IPS DF 19.7 (cell line): ENCODE measurements at regions not wholly inside any gene's neighbourhood (a gene's known extent, or its start where the extent isn't known, plus 50 kb on each side); places are given as distances from the start of the nearest gene placed in this dataset.

Source experiments
- DNase-seq: peaks from one replicate; pipeline ENCODE4 v3.0.0-alpha.2; 2013; ENCODE audit warnings: low read depth, low spot score

GRCh38 chr16:86683441-86684194 is 105.3 kb downstream of the FOXL1 start:
- no peak for DNase-seq

GRCh38 chr16:86685076-86685475 is 106.7 kb downstream of the FOXL1 start:
- no peak for DNase-seq

GRCh38 chr16:86690970-86691369 is 112.6 kb downstream of the FOXL1 start:
- no peak for DNase-seq

GRCh38 chr16:86692426-86692825 is 114.1 kb downstream of the FOXL1 start:
- DNase-seq = no peak

GRCh38 chr16:86693033-86693432 is 114.7 kb downstream of the FOXL1 start:
- DNase-seq = no peak

- no peak for DNase-seq
These were observed 119.4 kb downstream of the FOXL1 start for GRCh38 chr16:86697715-86698114.

- no peak for DNase-seq
These were observed 121.9 kb downstream of the FOXL1 start for GRCh38 chr16:86700046-86700945.

- DNase-seq = no peak
These were observed 123.1 kb downstream of the FOXL1 start for GRCh38 chr16:86701286-86701975.

GRCh38 chr16:86702824-86703588 is 124.7 kb downstream of the FOXL1 start:
- no peak for DNase-seq

GRCh38 chr16:86704516-86704915 is 126.2 kb downstream of the FOXL1 start:
- no peak for DNase-seq

- DNase-seq = no peak
These were observed 128.4 kb downstream of the FOXL1 start for GRCh38 chr16:86706726-86707125.

GRCh38 chr16:86707171-86707570 is 128.8 kb downstream of the FOXL1 start:
- no peak for DNase-seq

- DNase-seq = no peak
These were observed 129.2 kb downstream of the FOXL1 start for GRCh38 chr16:86707581-86707980.

GRCh38 chr16:86708431-86708830 is 130.1 kb downstream of the FOXL1 start:
- DNase-seq = no peak

GRCh38 chr16:86709103-86709502 is 130.8 kb downstream of the FOXL1 start:
- no peak for DNase-seq

- DNase-seq = no peak
These were observed 131.7 kb downstream of the FOXL1 start for GRCh38 chr16:86709902-86710601.

GRCh38 chr16:86710602-86710950 is 132.2 kb downstream of the FOXL1 start:
- DNase-seq = no peak

- no peak for DNase-seq
These were observed 134.0 kb downstream of the FOXL1 start for GRCh38 chr16:86712158-86713009.

- DNase-seq = no peak
These were observed 134.8 kb downstream of the FOXL1 start for GRCh38 chr16:86713021-86713631.

- no peak for DNase-seq
These were observed 135.8 kb downstream of the FOXL1 start for GRCh38 chr16:86714166-86714565.
